ENCODE measurements at regions not wholly inside any gene's neighbourhood (a gene's known extent, or its start where the extent isn't known, plus 50 kb on each side); places are given as distances from the start of the nearest gene placed in this dataset.

DNA sequence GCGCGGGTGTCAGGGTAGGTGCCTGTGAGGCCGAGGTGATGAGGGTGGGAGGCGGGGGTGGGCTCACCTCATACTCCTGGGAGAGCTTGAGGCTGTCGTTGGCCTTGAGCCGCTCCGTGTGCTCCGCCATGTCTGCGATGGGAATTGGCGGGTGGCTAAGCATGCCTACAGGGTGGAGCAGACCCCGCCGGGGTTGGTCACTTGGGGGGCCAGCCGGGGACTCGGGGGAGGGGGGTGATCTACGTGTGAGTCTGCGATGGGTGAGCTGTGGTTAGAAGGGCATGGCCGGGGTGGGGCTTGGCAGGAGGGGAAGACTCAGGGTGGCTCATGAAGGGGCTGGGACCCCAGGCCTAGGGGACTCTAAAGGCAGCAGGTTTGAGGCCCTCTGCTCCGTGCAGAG is 125.2 kb downstream of the PTPRS start:
- no peaks in the 10 kb centered on the region for H3K36me3 ChIP-seq (replicated peaks; ENCODE audit: low read depth, low read length)
- H4K20me1 ChIP-seq (ENCODE audit: insufficient read depth, low read length): no peaks in the 10 kb centered on the region
- H2AFZ ChIP-seq (ENCODE audit: low read depth, low read length): no peak overlapping the region
- H3K27me3 ChIP-seq (ENCODE audit: low read depth, low read length): 0 out of 2 replicates have a peak, but pooled peaks cover 5% of the 10 kb centered on the region
- no peak overlapping the region for H3K4me3 ChIP-seq (ENCODE audit: low read length)
- 0 out of 2 replicates have a peak, but pooled peaks cover 3% of the 10 kb centered on the region for H3K4me1 ChIP-seq (ENCODE audit: low read length)
- no peaks in the 10 kb centered on the region for H3K9me3 ChIP-seq (ENCODE audit: insufficient read depth, low read length)
- H3K4me2 ChIP-seq (ENCODE audit: low read length): no peak overlapping the region
- no peak overlapping the region for H3K9ac ChIP-seq (ENCODE audit: low read length)
- H3K27ac ChIP-seq (ENCODE audit: low read length): no peak overlapping the region
- H3K79me2 ChIP-seq (ENCODE audit: low read length): no peaks in the 10 kb centered on the region
- TF ChIP-seq, protein P1, sequence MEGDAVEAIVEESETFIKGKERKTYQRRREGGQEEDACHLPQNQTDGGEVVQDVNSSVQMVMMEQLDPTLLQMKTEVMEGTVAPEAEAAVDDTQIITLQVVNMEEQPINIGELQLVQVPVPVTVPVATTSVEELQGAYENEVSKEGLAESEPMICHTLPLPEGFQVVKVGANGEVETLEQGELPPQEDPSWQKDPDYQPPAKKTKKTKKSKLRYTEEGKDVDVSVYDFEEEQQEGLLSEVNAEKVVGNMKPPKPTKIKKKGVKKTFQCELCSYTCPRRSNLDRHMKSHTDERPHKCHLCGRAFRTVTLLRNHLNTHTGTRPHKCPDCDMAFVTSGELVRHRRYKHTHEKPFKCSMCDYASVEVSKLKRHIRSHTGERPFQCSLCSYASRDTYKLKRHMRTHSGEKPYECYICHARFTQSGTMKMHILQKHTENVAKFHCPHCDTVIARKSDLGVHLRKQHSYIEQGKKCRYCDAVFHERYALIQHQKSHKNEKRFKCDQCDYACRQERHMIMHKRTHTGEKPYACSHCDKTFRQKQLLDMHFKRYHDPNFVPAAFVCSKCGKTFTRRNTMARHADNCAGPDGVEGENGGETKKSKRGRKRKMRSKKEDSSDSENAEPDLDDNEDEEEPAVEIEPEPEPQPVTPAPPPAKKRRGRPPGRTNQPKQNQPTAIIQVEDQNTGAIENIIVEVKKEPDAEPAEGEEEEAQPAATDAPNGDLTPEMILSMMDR (IDR thresholded peaks at IDR 0.05; ENCODE audit: low read depth, low read length): no peak
- TF ChIP-seq EZH2phosphoT487 (IDR thresholded peaks at IDR 0.05; ENCODE audit: low read depth): no peak

DNA sequence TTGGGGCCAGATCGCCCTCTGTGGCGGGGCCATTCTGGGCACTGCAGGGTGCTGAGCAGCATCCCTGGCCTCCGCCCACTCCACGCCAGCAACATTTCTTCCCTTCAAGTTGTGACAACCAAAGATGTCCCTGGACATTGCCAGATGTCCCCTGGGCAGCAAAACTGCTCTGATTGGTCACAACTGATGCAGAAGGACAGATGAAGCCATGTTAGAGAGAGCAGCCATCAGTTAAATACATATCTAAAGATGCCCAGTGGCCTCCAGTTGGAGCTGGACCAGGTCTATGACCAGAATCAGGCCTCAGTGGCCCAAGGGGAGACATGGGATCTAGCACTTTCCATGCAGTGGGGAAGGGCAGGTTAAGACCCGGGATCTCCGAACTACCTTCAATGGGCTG is 125.7 kb downstream of the PTPRS start:
- H3K9me3 ChIP-seq (ENCODE audit: insufficient read depth, low read length): no peaks in the 10 kb centered on the region
- H3K36me3 ChIP-seq (replicated peaks; ENCODE audit: low read depth, low read length): no peaks in the 10 kb centered on the region
- H3K4me2 ChIP-seq (ENCODE audit: low read length): no peak overlapping the region

DNA sequence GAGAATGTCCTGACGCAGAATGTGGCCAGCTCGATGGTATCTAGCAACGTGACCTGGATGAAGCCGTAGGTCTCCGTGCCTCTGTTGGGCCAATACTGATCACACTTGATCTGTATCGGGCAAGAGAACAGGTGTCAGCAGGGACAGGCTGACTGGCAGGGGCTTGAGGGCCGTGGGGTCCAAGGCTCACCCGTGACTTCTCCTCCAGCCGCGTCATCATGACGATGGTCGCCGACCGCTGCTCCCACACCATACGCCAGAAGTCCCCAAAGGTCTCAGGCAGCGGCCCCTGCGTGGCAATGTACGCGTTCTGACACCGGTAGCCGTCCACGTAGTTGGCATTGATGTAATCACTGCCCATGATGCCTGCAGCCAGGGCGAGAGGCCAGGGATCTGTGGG is 126.2 kb downstream of the PTPRS start:
- Histone ChIP-seq H3K4me1 (ENCODE audit: low read length) (0 out of 2 replicates have a peak, but pooled peaks cover 3% of the 10 kb centered on the region), H3K9ac (ENCODE audit: low read length) (no peak overlapping the region), H3K79me2 (ENCODE audit: low read length) (no peaks in the 10 kb centered on the region), H3K27ac (ENCODE audit: low read length) (no peak overlapping the region), H3K36me3 (replicated peaks; ENCODE audit: low read depth, low read length) (no peaks in the 10 kb centered on the region), H3K4me3 (ENCODE audit: low read length) (no peak overlapping the region), H2AFZ (ENCODE audit: low read depth, low read length) (no peak overlapping the region), H3K4me2 (ENCODE audit: low read length) (no peak overlapping the region), H4K20me1 (ENCODE audit: insufficient read depth, low read length) (no peaks in the 10 kb centered on the region), H3K27me3 (ENCODE audit: low read depth, low read length) (0 out of 2 replicates have a peak, but pooled peaks cover 5% of the 10 kb centered on the region), H3K9me3 (ENCODE audit: insufficient read depth, low read length) (no peaks in the 10 kb centered on the region)
- no peak for TF ChIP-seq EZH2phosphoT487 (IDR thresholded peaks at IDR 0.05; ENCODE audit: low read depth)
- TF ChIP-seq, protein P1 (IDR thresholded peaks at IDR 0.05; ENCODE audit: low read depth, low read length): no peak

More for the DNA sequence above, 125.7 kb downstream of the PTPRS start:
- Histone ChIP-seq H2AFZ (ENCODE audit: low read depth, low read length) (no peak overlapping the region), H3K4me3 (ENCODE audit: low read length) (no peak overlapping the region), H3K27ac (ENCODE audit: low read length) (no peak overlapping the region), H3K9ac (ENCODE audit: low read length) (no peak overlapping the region), H4K20me1 (ENCODE audit: insufficient read depth, low read length) (no peaks in the 10 kb centered on the region), H3K4me1 (ENCODE audit: low read length) (0 out of 2 replicates have a peak, but pooled peaks cover 3% of the 10 kb centered on the region), H3K79me2 (ENCODE audit: low read length) (no peaks in the 10 kb centered on the region), H3K27me3 (ENCODE audit: low read depth, low read length) (0 out of 2 replicates have a peak, but pooled peaks cover 5% of the 10 kb centered on the region)
- TF ChIP-seq, protein P1 (IDR thresholded peaks at IDR 0.05; ENCODE audit: low read depth, low read length): no peak
- TF ChIP-seq EZH2phosphoT487 (IDR thresholded peaks at IDR 0.05; ENCODE audit: low read depth): no peak

DNA sequence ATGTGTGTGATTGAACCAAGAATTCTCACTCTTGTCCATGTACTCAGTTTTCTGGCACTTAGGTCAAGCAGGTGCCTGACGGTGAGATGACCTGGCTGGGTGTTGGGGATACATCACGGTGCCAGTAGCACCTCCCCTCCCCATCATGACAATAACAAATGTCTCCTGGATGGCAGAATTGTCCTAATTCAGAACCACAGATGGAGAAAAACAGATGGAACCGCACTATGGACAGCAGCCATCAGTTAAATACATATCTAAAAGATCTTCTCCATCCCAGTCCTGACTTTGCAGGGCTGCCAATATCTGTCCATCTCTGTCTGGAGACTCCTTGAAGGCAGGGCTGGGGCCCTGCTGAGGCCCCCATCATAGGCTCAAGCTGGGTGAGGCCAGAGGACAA is 126.9 kb downstream of the PTPRS start:
- Histone ChIP-seq H3K79me2 (ENCODE audit: low read length) (no peaks in the 10 kb centered on the region), H3K9ac (ENCODE audit: low read length) (no peak overlapping the region), H3K27me3 (ENCODE audit: low read depth, low read length) (no peaks in the 10 kb centered on the region), H3K36me3 (replicated peaks; ENCODE audit: low read depth, low read length) (no peaks in the 10 kb centered on the region), H3K27ac (ENCODE audit: low read length) (no peak overlapping the region), H3K9me3 (ENCODE audit: insufficient read depth, low read length) (no peaks in the 10 kb centered on the region), H4K20me1 (ENCODE audit: insufficient read depth, low read length) (no peaks in the 10 kb centered on the region), H3K4me1 (ENCODE audit: low read length) (0 out of 2 replicates have a peak, but pooled peaks cover 3% of the 10 kb centered on the region), H2AFZ (ENCODE audit: low read depth, low read length) (no peak overlapping the region), H3K4me3 (ENCODE audit: low read length) (no peak overlapping the region), H3K4me2 (ENCODE audit: low read length) (no peak overlapping the region)
- TF ChIP-seq EZH2phosphoT487 (IDR thresholded peaks at IDR 0.05; ENCODE audit: low read depth): no peak
- TF ChIP-seq, protein P1 (IDR thresholded peaks at IDR 0.05; ENCODE audit: low read depth, low read length): no peak

Measured in OCI-LY3 (cell line).